Naive thymus-derived CD8-positive, alpha-beta T cell (primary cell): ENCODE measurements at regions not wholly inside any gene's neighbourhood (a gene's known extent, or its start where the extent isn't known, plus 50 kb on each side); places are given as distances from the start of the nearest gene placed in this dataset.
A peak's percentile ranks its signal among the peaks of the same experiment; 100 is the strongest.

Experiments used
- ATAC-seq, 2 donors: fragments of 150-1000 bp; cut with Tn5 transposase in 1 of 2; sonication (Bioruptor Pico), chemical (Tn5 transposase) in 1 of 2; 1 replicate in 1 of 2; 2 replicates in 1 of 2; pipeline ENCODE4 v1.10.0; 2021; ENCODE audit warnings: mild to moderate bottlenecking in 2 of 2, moderate library complexity in 2 of 2
- POLR2A ChIA-PET: fragments of 350-600 bp; sonication (Branson Sonifier 250); formaldehyde crosslinking; loops from one replicate; lab custom pipeline; 2021; ENCODE audit warnings: antibody characterized with exemption; lab: Charles Lee
- DNase-seq, 10 donors: peaks; one replicate each; pipeline versions ENCODE4 v3.0.0 to v3.0.0-alpha.2; 2020 to 2022
- H3K27ac Mint-ChIP-seq, 10 donors: one replicate each; pipeline ENCODE4 v1.8.0; 2020 to 2022; ENCODE audit warnings: mild to moderate bottlenecking in 10 of 10, mixed read lengths in 10 of 10, moderate library complexity in 4 of 10, inconsistent platforms in 1 of 10
- H3K27me3 Mint-ChIP-seq, 5 donors: one replicate each; pipeline ENCODE4 v1.8.0; 2021 to 2022; ENCODE audit warnings: mixed read lengths in 5 of 5
- H3K36me3 Mint-ChIP-seq, 3 donors: one replicate each; pipeline ENCODE4 v1.8.0; 2020 to 2022; ENCODE audit warnings: mixed read lengths in 3 of 3, mild to moderate bottlenecking in 2 of 3, inconsistent platforms in 1 of 3
- H3K4me1 Mint-ChIP-seq, 4 donors: one replicate each; pipeline ENCODE4 v1.8.0; 2021 to 2022; ENCODE audit warnings: mixed read lengths in 4 of 4
- H3K4me3 Mint-ChIP-seq, 10 donors: one replicate each; pipeline ENCODE4 v1.8.0; 2020 to 2022; ENCODE audit warnings: mild to moderate bottlenecking in 10 of 10, mixed read lengths in 10 of 10, moderate library complexity in 6 of 10, inconsistent platforms in 1 of 10
- H3K9me3 Mint-ChIP-seq, 9 donors: one replicate each; pipeline ENCODE4 v1.8.0; 2020 to 2022; ENCODE audit warnings: mixed read lengths in 9 of 9, mild to moderate bottlenecking in 3 of 9, inconsistent platforms in 1 of 9, moderate library complexity in 1 of 9

DNA sequence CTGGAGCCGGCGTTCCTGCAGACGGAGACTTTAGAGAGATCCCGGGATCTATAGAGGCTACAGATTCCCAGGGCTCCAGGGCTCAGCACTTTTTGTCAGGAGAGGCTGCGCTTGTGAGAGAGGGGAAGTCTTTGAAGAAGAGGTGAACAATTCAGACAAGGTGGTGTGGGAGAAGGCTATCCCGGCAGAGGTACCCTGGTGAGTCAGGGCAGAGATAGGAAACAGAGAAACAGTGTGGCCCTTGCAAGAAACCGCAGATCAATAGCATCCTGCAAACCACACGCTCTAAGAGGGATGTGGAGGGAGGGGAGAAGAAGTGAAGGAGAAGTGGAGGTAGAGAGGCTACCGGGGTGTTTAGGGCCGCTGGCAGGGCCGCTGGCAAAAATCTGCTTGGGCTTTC is 160.5 kb upstream of the APCDD1 start:
- no peak for ATAC-seq
- peaks cover 0 to 6% (median 2%) of the 10 kb centered on the region in 5 donors for H3K27me3 Mint-ChIP-seq
- DNase-seq = no peak
- peaks cover 0 to 5% (median 0%) of the 10 kb centered on the region in 3 donors for H3K36me3 Mint-ChIP-seq
- peaks cover 0 to 29% (median 0%) of the 10 kb centered on the region in 4 donors for H3K4me1 Mint-ChIP-seq
- POLR2A ChIA-PET = no interaction called here
- no peak overlapping the region for H3K27ac Mint-ChIP-seq
- H3K9me3 Mint-ChIP-seq = peaks cover 0 to 5% (median 3%) of the 10 kb centered on the region in 9 donors
- H3K4me3 Mint-ChIP-seq = no peak overlapping the region

DNA sequence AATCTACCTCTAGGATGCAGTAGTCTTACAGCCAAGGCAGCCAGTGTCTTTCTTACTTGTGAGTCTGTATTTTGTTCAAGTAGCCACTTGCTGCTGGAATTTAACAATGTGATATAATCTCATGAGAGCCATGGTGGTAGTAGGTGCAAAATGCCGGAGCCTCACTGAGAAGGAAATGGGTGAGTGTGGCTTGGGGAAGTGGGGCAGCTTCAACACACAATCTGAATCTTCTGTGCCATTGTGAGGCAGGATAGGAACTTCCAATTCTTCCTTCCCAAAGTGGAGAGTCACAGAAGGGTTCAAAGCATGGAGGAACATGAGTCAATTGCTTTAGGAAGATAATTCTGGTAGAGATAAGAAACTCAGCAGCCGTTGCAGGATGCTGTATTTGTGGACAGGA is 158.7 kb upstream of the APCDD1 start:
- Mint-ChIP-seq H3K27me3 (peaks cover 0 to 4% (median 2%) of the 10 kb centered on the region in 5 donors), H3K36me3 (no peaks in the 10 kb centered on the region), H3K27ac (no peak overlapping the region), H3K4me1 (peaks cover 0 to 40% (median 0%) of the 10 kb centered on the region in 4 donors), H3K4me3 (no peak overlapping the region), H3K9me3 (no peaks in the 10 kb centered on the region)
- DNase-seq (no peak), ATAC-seq (no peak)
- POLR2A ChIA-PET = interaction anchor here (0.7 kb wide), 1 partner anchor 52 kb away, joined by 8 read pairs; no protein-coding TSS in a partner anchor

DNA sequence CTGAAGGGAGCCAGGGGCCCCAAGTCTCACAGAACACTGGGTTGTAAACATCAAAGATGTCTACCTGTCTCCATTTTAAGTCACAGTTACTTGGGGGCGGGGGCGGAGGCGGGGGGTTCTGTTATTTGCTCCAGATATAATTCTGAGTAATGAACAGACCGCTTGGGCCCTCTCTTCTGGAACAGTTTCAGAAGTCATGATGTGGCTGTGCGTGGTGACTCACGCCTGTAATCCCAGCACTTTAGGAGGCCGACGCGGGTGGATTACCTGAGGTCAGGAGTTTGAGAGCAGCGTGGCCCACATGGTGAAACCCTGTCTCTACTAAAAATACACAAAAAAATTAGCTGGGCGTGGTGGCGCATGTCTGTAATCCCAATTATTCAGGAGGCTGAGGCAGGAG is 157.9 kb upstream of the APCDD1 start:
- no peak for ATAC-seq
- Mint-ChIP-seq H3K9me3 (no peaks in the 10 kb centered on the region), H3K4me1 (peaks cover 0 to 40% (median 0%) of the 10 kb centered on the region in 4 donors), H3K27ac (no peak overlapping the region), H3K4me3 (no peak overlapping the region), H3K36me3 (no peaks in the 10 kb centered on the region), H3K27me3 (peaks cover 0 to 4% (median 2%) of the 10 kb centered on the region in 5 donors)
- POLR2A ChIA-PET = interaction anchor here (0.7 kb wide), 1 partner anchor 51 kb away, joined by 8 read pairs; no protein-coding TSS in a partner anchor
- no peak for DNase-seq

GRCh38 chr18:10297086-10297485 is 157.3 kb upstream of the APCDD1 start:
- Mint-ChIP-seq H3K27me3 (peaks cover 0 to 4% (median 2%) of the 10 kb centered on the region in 5 donors), H3K9me3 (no peaks in the 10 kb centered on the region), H3K27ac (no peak overlapping the region), H3K4me1 (peaks cover 0 to 40% (median 0%) of the 10 kb centered on the region in 4 donors), H3K4me3 (no peak overlapping the region), H3K36me3 (no peaks in the 10 kb centered on the region)
- POLR2A ChIA-PET = no interaction called here
- ATAC-seq = no peak
- DNase-seq = no peak

DNA sequence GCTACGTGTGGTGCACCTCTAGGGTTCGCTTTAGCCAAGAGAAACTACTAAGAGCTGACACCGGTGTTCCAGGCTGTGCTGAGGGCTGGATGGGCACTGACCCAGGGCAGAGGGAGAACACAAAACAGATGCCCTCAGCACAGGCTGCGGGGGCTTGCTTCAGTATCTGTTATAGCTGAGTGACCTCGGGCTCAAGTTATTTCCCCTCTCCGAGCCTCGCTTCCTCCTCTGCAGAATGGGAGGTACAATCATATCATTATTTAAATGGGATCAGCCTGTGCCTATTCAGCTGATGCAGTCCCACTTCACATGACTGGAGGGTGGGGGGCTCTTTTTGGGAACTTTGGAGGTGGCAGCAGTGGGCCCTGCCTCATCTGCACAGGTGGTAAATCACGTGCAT is 156.1 kb upstream of the APCDD1 start:
- Mint-ChIP-seq H3K27me3 (peaks cover 0 to 11% (median 2%) of the 10 kb centered on the region in 5 donors), H3K36me3 (no peaks in the 10 kb centered on the region), H3K27ac (no peak overlapping the region), H3K4me3 (no peak overlapping the region), H3K4me1 (peaks cover 0 to 35% (median 0%) of the 10 kb centered on the region in 4 donors), H3K9me3 (peaks cover 0 to 9% (median 0%) of the 10 kb centered on the region in 9 donors)
- DNase-seq (peak in 1 of 10 donors; percentile 6), ATAC-seq (no peak)
- POLR2A ChIA-PET = no interaction called here

GRCh38 chr18:10299643-10300042 is 154.8 kb upstream of the APCDD1 start:
- H3K4me3 Mint-ChIP-seq = no peak overlapping the region
- POLR2A ChIA-PET = no interaction called here
- peaks cover 0 to 18% (median 2%) of the 10 kb centered on the region in 5 donors for H3K27me3 Mint-ChIP-seq
- peaks cover 0 to 10% (median 0%) of the 10 kb centered on the region in 9 donors for H3K9me3 Mint-ChIP-seq
- no peaks in the 10 kb centered on the region for H3K36me3 Mint-ChIP-seq
- peaks cover 0 to 29% (median 0%) of the 10 kb centered on the region in 4 donors for H3K4me1 Mint-ChIP-seq
- H3K27ac Mint-ChIP-seq = no peak overlapping the region
- ATAC-seq (no peak), DNase-seq (no peak)

DNA sequence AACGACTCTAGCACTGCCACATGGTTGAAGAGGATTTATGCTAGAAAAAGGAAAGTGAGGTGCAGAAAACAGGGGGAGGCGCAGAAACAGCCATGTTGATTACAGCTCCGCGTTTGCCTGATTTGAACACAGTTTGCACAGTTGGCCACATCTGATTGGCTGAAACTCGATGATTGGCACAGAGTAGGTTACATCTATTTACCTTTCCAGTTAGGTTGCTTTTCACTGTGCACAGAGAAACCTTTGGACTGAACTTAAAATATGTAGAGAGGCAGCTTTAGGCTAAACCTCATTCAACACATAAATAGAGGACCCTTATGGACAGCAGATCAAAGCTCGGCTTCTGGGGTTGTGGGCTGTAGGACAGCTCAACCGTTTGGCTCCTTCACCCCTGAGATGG is 153.7 kb upstream of the APCDD1 start:
- H3K36me3 Mint-ChIP-seq = no peaks in the 10 kb centered on the region
- H3K9me3 Mint-ChIP-seq = peaks cover 0 to 10% (median 0%) of the 10 kb centered on the region in 9 donors
- no peak overlapping the region for H3K4me3 Mint-ChIP-seq
- ATAC-seq (no peak), DNase-seq (no peak)
- H3K4me1 Mint-ChIP-seq = peaks cover 0 to 26% (median 0%) of the 10 kb centered on the region in 4 donors
- H3K27me3 Mint-ChIP-seq = peaks cover 0 to 18% (median 2%) of the 10 kb centered on the region in 5 donors
- H3K27ac Mint-ChIP-seq = no peak overlapping the region
- POLR2A ChIA-PET = no interaction called here

DNA sequence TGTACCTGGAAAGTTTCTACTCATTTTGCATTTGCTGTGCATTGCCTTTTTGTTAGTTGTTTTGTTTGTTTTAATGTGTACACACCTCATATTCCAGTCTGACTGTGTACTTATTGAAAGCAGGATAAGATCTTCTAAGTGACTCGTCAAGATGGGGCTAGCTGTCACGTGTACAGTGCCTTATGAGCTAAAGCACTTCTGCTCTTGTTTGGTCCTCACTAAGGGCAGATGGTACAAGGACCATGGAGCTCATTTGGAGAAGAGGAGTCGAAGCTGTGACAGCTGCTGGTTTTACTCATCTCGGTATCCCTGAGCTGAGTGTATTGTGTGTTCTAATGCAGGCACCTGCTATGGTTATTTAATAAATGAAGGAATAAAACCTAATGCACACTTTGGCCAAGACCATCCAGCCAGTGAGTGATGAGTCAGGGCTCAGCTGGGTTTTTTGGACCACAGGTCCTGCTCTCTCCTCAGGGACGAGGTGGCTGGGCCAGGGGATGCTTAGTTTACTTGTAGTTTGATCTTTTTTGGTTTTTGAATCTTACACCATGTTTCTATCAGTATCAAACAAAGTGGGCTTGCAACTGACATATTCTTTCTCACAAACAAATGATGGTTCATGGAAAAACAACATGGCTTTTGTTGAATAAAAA is 152.5 kb upstream of the APCDD1 start:
- Mint-ChIP-seq H3K27me3 (peaks cover 0 to 18% (median 2%) of the 10 kb centered on the region in 5 donors), H3K4me3 (no peak overlapping the region), H3K36me3 (no peaks in the 10 kb centered on the region), H3K27ac (no peak overlapping the region), H3K9me3 (peaks cover 0 to 10% (median 0%) of the 10 kb centered on the region in 9 donors), H3K4me1 (peaks cover 0 to 26% (median 0%) of the 10 kb centered on the region in 4 donors)
- POLR2A ChIA-PET = no interaction called here
- ATAC-seq = no peak
- no peak for DNase-seq

DNA sequence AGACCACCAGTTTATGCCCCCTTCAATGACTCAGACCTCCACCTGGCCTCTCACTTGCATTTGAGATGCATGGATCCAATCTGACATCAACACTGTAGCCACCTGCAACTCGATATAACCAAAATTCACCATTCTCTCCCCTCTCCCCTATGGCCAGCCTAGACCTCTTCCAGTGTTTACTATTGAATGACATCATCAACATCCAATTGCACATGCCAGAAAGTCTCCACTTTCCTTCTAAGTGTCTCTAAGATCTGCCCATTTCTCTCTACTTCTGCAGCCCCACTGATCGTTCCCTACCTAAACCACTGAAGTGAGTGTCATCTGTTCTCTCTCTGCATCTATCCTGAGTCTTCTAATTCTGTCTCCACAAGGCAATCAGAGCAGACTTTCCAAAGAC is 151.3 kb upstream of the APCDD1 start:
- Mint-ChIP-seq H3K27ac (no peak overlapping the region), H3K4me3 (no peak overlapping the region)

DNA sequence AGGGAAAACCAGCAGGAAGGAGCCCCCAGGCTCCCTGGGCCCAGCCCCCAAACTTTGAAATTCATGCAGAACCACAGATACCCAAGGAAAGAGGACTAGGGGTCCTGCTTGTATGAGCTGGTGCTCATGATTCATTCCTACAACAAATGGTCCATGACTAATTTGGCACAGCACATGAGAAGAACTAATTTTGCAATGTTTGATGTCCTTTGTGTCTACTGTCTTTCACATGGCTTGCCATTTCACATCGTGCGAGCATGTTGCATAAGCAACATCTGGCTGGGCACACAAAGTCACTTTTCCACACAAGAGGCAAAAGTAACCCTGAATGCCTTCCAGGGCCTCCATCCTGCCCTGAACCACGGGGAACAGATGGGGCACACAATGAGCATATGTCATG is 149.6 kb upstream of the APCDD1 start:
- peaks cover 0 to 14% (median 0%) of the 10 kb centered on the region in 5 donors for H3K27me3 Mint-ChIP-seq
- H3K4me3 Mint-ChIP-seq = no peak overlapping the region
- no peaks in the 10 kb centered on the region for H3K36me3 Mint-ChIP-seq
- H3K9me3 Mint-ChIP-seq = peaks cover 0 to 10% (median 0%) of the 10 kb centered on the region in 9 donors
- ATAC-seq = no peak
- H3K4me1 Mint-ChIP-seq = peaks cover 0 to 6% (median 0%) of the 10 kb centered on the region in 4 donors
- DNase-seq = no peak
- H3K27ac Mint-ChIP-seq = no peak overlapping the region
- POLR2A ChIA-PET = no interaction called here

More for the DNA sequence above, 151.3 kb upstream of the APCDD1 start:
- ATAC-seq (no peak), DNase-seq (no peak)
- peaks cover 0 to 10% (median 0%) of the 10 kb centered on the region in 9 donors for H3K9me3 Mint-ChIP-seq
- peaks cover 0 to 18% (median 0%) of the 10 kb centered on the region in 4 donors for H3K4me1 Mint-ChIP-seq
- H3K36me3 Mint-ChIP-seq = no peaks in the 10 kb centered on the region
- H3K27me3 Mint-ChIP-seq = peaks cover 0 to 18% (median 2%) of the 10 kb centered on the region in 5 donors
- POLR2A ChIA-PET = no interaction called here

GRCh38 chr18:10306779-10307178 is 147.7 kb upstream of the APCDD1 start:
- peaks cover 0 to 10% (median 0%) of the 10 kb centered on the region in 9 donors for H3K9me3 Mint-ChIP-seq
- no peaks in the 10 kb centered on the region for H3K36me3 Mint-ChIP-seq
- no peak overlapping the region for H3K27ac Mint-ChIP-seq
- POLR2A ChIA-PET = no interaction called here
- peaks cover 0 to 4% (median 0%) of the 10 kb centered on the region in 4 donors for H3K4me1 Mint-ChIP-seq
- no peak for ATAC-seq
- peaks cover 0 to 14% (median 0%) of the 10 kb centered on the region in 5 donors for H3K27me3 Mint-ChIP-seq
- H3K4me3 Mint-ChIP-seq = no peak overlapping the region
- DNase-seq = no peak

DNA sequence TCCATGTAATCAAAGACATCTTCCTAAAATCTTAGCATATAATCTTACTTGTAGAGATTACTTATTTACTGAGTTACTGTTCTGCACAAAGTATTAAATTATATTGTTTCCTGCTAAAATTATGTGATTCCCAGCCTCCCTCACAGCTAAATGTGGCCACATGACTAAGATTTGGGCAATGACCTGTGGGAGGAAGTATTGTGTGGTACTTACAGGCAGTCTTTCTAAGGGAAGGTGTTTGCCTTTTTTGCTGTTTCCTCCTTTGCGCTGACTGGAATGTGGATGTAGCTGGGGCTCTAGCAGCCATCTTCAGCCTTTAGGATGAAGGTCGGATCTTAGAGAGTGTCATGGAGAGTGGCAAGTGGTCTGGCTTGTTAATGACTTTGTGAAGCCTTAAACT is 146.3 kb upstream of the APCDD1 start:
- no peak for ATAC-seq
- peaks cover 0 to 10% (median 0%) of the 10 kb centered on the region in 5 donors for H3K27me3 Mint-ChIP-seq
- peaks cover 0 to 2% (median 0%) of the 10 kb centered on the region in 9 donors for H3K9me3 Mint-ChIP-seq
- H3K36me3 Mint-ChIP-seq = no peaks in the 10 kb centered on the region
- no peak overlapping the region for H3K4me3 Mint-ChIP-seq
- POLR2A ChIA-PET = no interaction called here
- H3K4me1 Mint-ChIP-seq = peaks cover 0 to 4% (median 0%) of the 10 kb centered on the region in 4 donors
- H3K27ac Mint-ChIP-seq = no peak overlapping the region
- DNase-seq = no peak

DNA sequence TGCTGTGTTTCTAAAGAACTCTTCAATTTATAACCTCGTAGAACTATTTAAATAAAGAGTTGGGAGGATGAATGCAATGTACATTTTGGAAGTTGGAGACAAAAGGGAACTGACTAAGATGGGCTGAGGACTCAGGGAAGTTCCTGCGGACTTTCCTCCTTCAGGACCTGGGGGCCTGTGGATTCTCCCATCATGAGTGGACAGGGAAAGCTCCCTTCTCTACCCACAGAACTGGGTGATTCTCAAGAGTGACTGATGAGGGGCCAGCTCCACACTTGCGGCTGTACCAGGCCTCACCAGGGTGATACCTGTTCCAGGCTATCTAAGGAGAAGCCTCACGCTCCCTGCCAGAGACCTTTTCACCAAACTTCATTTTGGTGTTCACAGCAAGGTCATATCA is 143.8 kb upstream of the APCDD1 start:
- no peak overlapping the region for H3K27ac Mint-ChIP-seq
- POLR2A ChIA-PET = no interaction called here
- H3K9me3 Mint-ChIP-seq = no peaks in the 10 kb centered on the region
- DNase-seq (no peak), ATAC-seq (no peak)
- H3K36me3 Mint-ChIP-seq = no peaks in the 10 kb centered on the region
- H3K4me3 Mint-ChIP-seq = no peak overlapping the region
- H3K27me3 Mint-ChIP-seq = peaks cover 0 to 10% (median 0%) of the 10 kb centered on the region in 5 donors
- peaks cover 0 to 10% (median 0%) of the 10 kb centered on the region in 4 donors for H3K4me1 Mint-ChIP-seq
